Colon (tissue), 2 donors: ENCODE measurements at regions not wholly inside any gene's neighbourhood (a gene's known extent, or its start where the extent isn't known, plus 50 kb on each side); places are given as distances from the start of the nearest gene placed in this dataset.

ENCODE experiments used
- FAIRE-seq: peaks from 2 replicates; lab custom pipeline; 2012; peaks lifted over from hg19 to GRCh38; lab: Jason Lieb, UNC
- donor health status: control.
- donor health status: control.

- no peak for FAIRE-seq
These were observed 397.6 kb downstream of the RNF144B start for GRCh38 chr6:18784794-18785193.

- FAIRE-seq = no peak
These were observed 398.8 kb downstream of the RNF144B start for GRCh38 chr6:18785810-18786490.

- FAIRE-seq = no peak
These were observed 405.7 kb downstream of the RNF144B start for GRCh38 chr6:18792866-18793265.

GRCh38 chr6:18795726-18796125 is 408.6 kb downstream of the RNF144B start:
- FAIRE-seq = no peak

GRCh38 chr6:18820725-18821124 is 433.6 kb downstream of the RNF144B start:
- no peak for FAIRE-seq

GRCh38 chr6:18823782-18824386 is 436.7 kb downstream of the RNF144B start:
- no peak for FAIRE-seq

GRCh38 chr6:18829272-18829870 is 442.2 kb downstream of the RNF144B start:
- FAIRE-seq = no peak

- no peak for FAIRE-seq
These were observed 448.8 kb downstream of the RNF144B start for GRCh38 chr6:18835976-18836375.

- FAIRE-seq = no peak
These were observed 449.9 kb downstream of the RNF144B start for GRCh38 chr6:18837013-18837412.

- FAIRE-seq = no peak
These were observed 455.4 kb downstream of the RNF144B start for GRCh38 chr6:18842534-18842933.

GRCh38 chr6:18845896-18846295 is 458.7 kb downstream of the RNF144B start:
- FAIRE-seq = no peak

GRCh38 chr6:18846327-18846726 is 459.2 kb downstream of the RNF144B start:
- FAIRE-seq = no peak

GRCh38 chr6:18861204-18861603 is 474.1 kb downstream of the RNF144B start:
- FAIRE-seq = no peak

- no peak for FAIRE-seq
These were observed 496.1 kb downstream of the RNF144B start for GRCh38 chr6:18883268-18883667.

- FAIRE-seq = no peak
These were observed 496.7 kb downstream of the RNF144B start for GRCh38 chr6:18883851-18884250.

GRCh38 chr6:18893540-18894269 is 506.6 kb downstream of the RNF144B start:
- FAIRE-seq = no peak

GRCh38 chr6:18897350-18897749 is 510.2 kb downstream of the RNF144B start:
- FAIRE-seq = no peak

GRCh38 chr6:18904681-18905080 is 517.5 kb downstream of the RNF144B start:
- no peak for FAIRE-seq

- no peak for FAIRE-seq
These were observed 533.6 kb downstream of the RNF144B start for GRCh38 chr6:18920701-18921100.

GRCh38 chr6:18931086-18931485 is 543.9 kb downstream of the RNF144B start:
- no peak for FAIRE-seq

GRCh38 chr6:18958146-18958545 is 571.0 kb downstream of the RNF144B start:
- no peak for FAIRE-seq

GRCh38 chr6:18961566-18961965 is 574.4 kb downstream of the RNF144B start:
- FAIRE-seq = no peak

GRCh38 chr6:18962361-18962905 is 575.3 kb downstream of the RNF144B start:
- no peak for FAIRE-seq
